H9 (cell line): ENCODE measurements at regions not wholly inside any gene's neighbourhood (a gene's known extent, or its start where the extent isn't known, plus 50 kb on each side); places are given as distances from the start of the nearest gene placed in this dataset.

Experiments used
- DNase-seq: peaks from one replicate; pipeline ENCODE4 v3.0.0-alpha.2; 2017
- H2AFZ ChIP-seq: one replicate; pipeline ENCODE4 v1.6.1; 2013; ENCODE audit warnings: mild to moderate bottlenecking, low read length, control low read depth, moderate library complexity
- H2AK5ac ChIP-seq: 2 replicates; pipeline ENCODE4 v1.6.1; 2013; ENCODE audit warnings: low read length, control low read depth, mixed read lengths; ENCODE audit not compliant: insufficient read length
- H2BK120ac ChIP-seq: one replicate; pipeline ENCODE4 v1.6.1; 2013; ENCODE audit warnings: low read depth, mild to moderate bottlenecking, low read length, control low read depth, inconsistent platforms; ENCODE audit not compliant: poor library complexity, severe bottlenecking
- H2BK12ac ChIP-seq: 2 replicates; pipeline ENCODE4 v1.6.1; 2013; ENCODE audit warnings: low read length, control low read depth, mixed read lengths, low read depth; ENCODE audit not compliant: insufficient read length
- H2BK15ac ChIP-seq: 2 replicates; pipeline ENCODE4 v1.6.1; 2013; ENCODE audit warnings: low read depth, low read length, control low read depth
- H2BK20ac ChIP-seq: one replicate; pipeline ENCODE4 v1.6.1; 2013; ENCODE audit warnings: low read depth, mild to moderate bottlenecking, low read length, control low read depth, inconsistent platforms; ENCODE audit not compliant: poor library complexity, severe bottlenecking
- H2BK5ac ChIP-seq: 2 replicates; pipeline ENCODE4 v1.6.1; 2013; ENCODE audit warnings: low read length, control low read depth, mixed read lengths; ENCODE audit not compliant: insufficient read length
- H3K14ac ChIP-seq: 2 replicates; pipeline ENCODE4 v1.6.1; 2013; ENCODE audit warnings: low read length, control low read depth; ENCODE audit not compliant: insufficient read depth
- H3K18ac ChIP-seq: 2 replicates; pipeline ENCODE4 v1.6.1; 2013; ENCODE audit warnings: low read depth, mild to moderate bottlenecking, mixed read lengths, low read length, control low read depth; ENCODE audit not compliant: insufficient read length
- H3K23ac ChIP-seq: 2 replicates; pipeline ENCODE4 v1.6.1; 2013; ENCODE audit warnings: low read length, control low read depth, mixed read lengths, low read depth; ENCODE audit not compliant: insufficient read length
- H3K23me2 ChIP-seq: 2 replicates; pipeline ENCODE4 v1.6.1; 2013; ENCODE audit warnings: low read depth, mild to moderate bottlenecking, mixed read lengths, low read length, control low read depth; ENCODE audit not compliant: insufficient read length, poor library complexity, severe bottlenecking
- H3K27ac ChIP-seq: 2 replicates; pipeline ENCODE4 v1.5.1; 2013; ENCODE audit warnings: low read length, control low read depth, mixed read lengths, low read depth; ENCODE audit not compliant: insufficient read length
- H3K27me3 ChIP-seq: 2 replicates; pipeline ENCODE4 v1.6.1; 2013; ENCODE audit warnings: low read length, control low read depth, inconsistent platforms; ENCODE audit not compliant: insufficient read depth
- H3K4ac ChIP-seq: 2 replicates; pipeline ENCODE4 v1.6.1; 2013; ENCODE audit warnings: low read depth, mild to moderate bottlenecking, control low read depth, inconsistent platforms, low read length, moderate library complexity
- H3K4me1 ChIP-seq: 2 replicates; pipeline ENCODE4 v1.6.1; 2013; ENCODE audit warnings: low read length, control low read depth, inconsistent platforms; ENCODE audit not compliant: insufficient read depth
- H3K4me2 ChIP-seq: 2 replicates; pipeline ENCODE4 v1.6.1; 2013; ENCODE audit warnings: low read length, control low read depth, mixed read lengths; ENCODE audit not compliant: insufficient read length, insufficient read depth
- H3K56ac ChIP-seq: 2 replicates; pipeline ENCODE4 v1.6.1; 2013; ENCODE audit warnings: low read depth, mild to moderate bottlenecking, mixed read lengths, low read length, control low read depth; ENCODE audit not compliant: insufficient read length
- H3K79me1 ChIP-seq: 2 replicates; pipeline ENCODE4 v1.6.1; 2013; ENCODE audit warnings: low read depth, mild to moderate bottlenecking, moderate library complexity, low read length, control low read depth, inconsistent platforms; ENCODE audit not compliant: insufficient read depth, poor library complexity, severe bottlenecking
- H3K79me2 ChIP-seq: 2 replicates; pipeline ENCODE4 v1.6.1; 2013; ENCODE audit warnings: low read length, control low read depth, inconsistent platforms; ENCODE audit not compliant: insufficient read depth
- H3K9ac ChIP-seq: 2 replicates; pipeline ENCODE4 v1.6.1; 2013; ENCODE audit warnings: low read length, control low read depth, mixed read lengths; ENCODE audit not compliant: insufficient read length; ENCODE audit errors: extremely low read depth
- H3K9me3 ChIP-seq: one replicate; pipeline ENCODE4 v1.6.1; 2013; ENCODE audit warnings: low read depth, low read length, inconsistent platforms; ENCODE audit not compliant: control insufficient read depth
- H3T11ph ChIP-seq: one replicate; pipeline ENCODE4 v1.6.1; 2013; ENCODE audit warnings: mild to moderate bottlenecking, low read length, control low read depth, inconsistent platforms
- H4K20me1 ChIP-seq: one replicate; pipeline ENCODE4 v1.6.1; 2013; ENCODE audit not compliant: control insufficient read depth, insufficient read length, insufficient read depth
- H4K5ac ChIP-seq: 2 replicates; pipeline ENCODE4 v1.6.1; 2013; ENCODE audit warnings: low read depth, mild to moderate bottlenecking, mixed read lengths, low read length, control low read depth; ENCODE audit not compliant: insufficient read length
- H4K8ac ChIP-seq: replicated peaks from 2 replicates; pipeline ENCODE4 v1.6.1; 2013; ENCODE audit warnings: low read length, control low read depth, mixed read lengths, low read depth; ENCODE audit not compliant: insufficient read length
- H4K91ac ChIP-seq: 2 replicates; pipeline ENCODE4 v1.6.1; 2013; ENCODE audit warnings: low read depth, mild to moderate bottlenecking, moderate library complexity, mixed read lengths, low read length, control low read depth; ENCODE audit not compliant: insufficient read length
- H3K27ac Mint-ChIP-seq, 3 experiments: 2 replicates in 2 of 3; 3 replicates in 1 of 3; pipeline ENCODE4 v1.8.0; 2020 to 2021; ENCODE audit warnings: mixed read lengths in 3 of 3, mild to moderate bottlenecking in 1 of 3, moderate library complexity in 1 of 3
- H3K27me3 Mint-ChIP-seq: 2 replicates; pipeline ENCODE4 v1.8.0; 2021; ENCODE audit warnings: low read depth, mild to moderate bottlenecking, moderate library complexity, mixed read lengths
- H3K36me3 Mint-ChIP-seq, 3 experiments: 2 replicates in 2 of 3; 3 replicates in 1 of 3; pipeline ENCODE4 v1.8.0; 2020 to 2021; ENCODE audit warnings: low read depth in 3 of 3, mixed read lengths in 3 of 3; ENCODE audit not compliant: insufficient read depth in 1 of 3
- H3K4me1 Mint-ChIP-seq, 2 experiments: 2 replicates each; pipeline ENCODE4 v1.8.0; 2020; ENCODE audit warnings: mixed read lengths in 2 of 2
- H3K4me3 Mint-ChIP-seq, 2 experiments: 2 replicates in 1 of 2; 3 replicates in 1 of 2; pipeline ENCODE4 v1.8.0; 2020 to 2021; ENCODE audit warnings: mild to moderate bottlenecking in 2 of 2, mixed read lengths in 2 of 2, moderate library complexity in 1 of 2
- H3K9me3 Mint-ChIP-seq, 2 experiments: 2 replicates in 1 of 2; 3 replicates in 1 of 2; pipeline ENCODE4 v1.8.0; 2020; ENCODE audit warnings: mild to moderate bottlenecking in 2 of 2, mixed read lengths in 2 of 2, moderate library complexity in 1 of 2
- WGBS: extraction: QIAGEN DNeasy Blood & Tissue Kit; methylation state at CpG from one replicate; pipeline ENCODE4 v1.1.7; 2013; ENCODE audit warnings: missing lambda C conversion rate, low lambda C conversion rate, mixed read lengths; ENCODE audit not compliant: insufficient read length; ENCODE audit errors: extremely low coverage; 5-methylcytosine and 5-hydroxymethylcytosine counted together
- TF ChIP-seq, protein P1 (sequence below): fragments of 200-600 bp; sonication (generic); conservative IDR thresholded peaks from 3 replicates; pipeline ENCODE4 v1.8.0; 2021; ENCODE audit warnings: antibody characterized with exemption, mild to moderate bottlenecking

DNA sequence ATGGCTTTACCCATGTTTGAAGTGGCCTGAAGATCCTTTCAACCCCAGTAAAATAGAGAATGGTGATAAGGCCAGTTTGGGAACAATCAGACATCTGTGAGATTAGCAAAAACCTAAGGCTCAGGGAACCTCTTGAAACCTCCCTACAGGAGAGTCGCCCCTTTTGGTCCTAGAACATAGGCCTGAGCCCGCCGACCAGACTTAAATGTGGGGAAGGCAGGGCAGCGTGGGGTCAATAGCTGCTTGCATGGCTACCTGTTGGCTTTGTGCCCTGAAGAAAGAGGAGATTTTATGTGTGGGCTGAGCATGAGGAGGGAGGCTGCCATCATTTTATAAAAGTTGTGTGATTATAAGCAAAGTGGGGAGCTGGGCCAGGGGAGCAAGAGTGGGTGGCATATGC is 97.6 kb upstream of the TBX20 start:
- Histone ChIP-seq H3T11ph (no peak overlapping the region), H3K23me2 (no peaks in the 10 kb centered on the region), H3K27ac (no peak overlapping the region), H3K4ac (no peak overlapping the region), H3K9ac (no peak overlapping the region), H2BK5ac (no peak overlapping the region), H3K18ac (no peak overlapping the region), H2AK5ac (no peak overlapping the region), H3K9me3 (no peaks in the 10 kb centered on the region), H3K4me2 (no peak overlapping the region), H4K8ac (no peak overlapping the region), H2AFZ (no peak overlapping the region), H2BK120ac (no peak overlapping the region), H2BK12ac (no peak overlapping the region), H3K56ac (no peak overlapping the region), H3K23ac (no peak overlapping the region), H2BK15ac (no peak overlapping the region), H3K79me1 (no peaks in the 10 kb centered on the region), H4K5ac (no peak overlapping the region), H2BK20ac (no peak overlapping the region), H3K79me2 (no peaks in the 10 kb centered on the region), H4K91ac (no peak overlapping the region), H3K14ac (no peak overlapping the region), H3K27me3 (no peaks in the 10 kb centered on the region), H3K4me1 (no peaks in the 10 kb centered on the region), H4K20me1 (no peaks in the 10 kb centered on the region)
- no peaks in the 10 kb centered on the region for H3K9me3 Mint-ChIP-seq
- no CpG with 5 or more reads among the region's 4 CpGs for WGBS
- H3K36me3 Mint-ChIP-seq: no peaks in the 10 kb centered on the region
- H3K4me1 Mint-ChIP-seq: peaks cover 7 to 12% of the 10 kb centered on the region in 2 experiments
- no peak overlapping the region for H3K27ac Mint-ChIP-seq
- TF ChIP-seq, protein P1, sequence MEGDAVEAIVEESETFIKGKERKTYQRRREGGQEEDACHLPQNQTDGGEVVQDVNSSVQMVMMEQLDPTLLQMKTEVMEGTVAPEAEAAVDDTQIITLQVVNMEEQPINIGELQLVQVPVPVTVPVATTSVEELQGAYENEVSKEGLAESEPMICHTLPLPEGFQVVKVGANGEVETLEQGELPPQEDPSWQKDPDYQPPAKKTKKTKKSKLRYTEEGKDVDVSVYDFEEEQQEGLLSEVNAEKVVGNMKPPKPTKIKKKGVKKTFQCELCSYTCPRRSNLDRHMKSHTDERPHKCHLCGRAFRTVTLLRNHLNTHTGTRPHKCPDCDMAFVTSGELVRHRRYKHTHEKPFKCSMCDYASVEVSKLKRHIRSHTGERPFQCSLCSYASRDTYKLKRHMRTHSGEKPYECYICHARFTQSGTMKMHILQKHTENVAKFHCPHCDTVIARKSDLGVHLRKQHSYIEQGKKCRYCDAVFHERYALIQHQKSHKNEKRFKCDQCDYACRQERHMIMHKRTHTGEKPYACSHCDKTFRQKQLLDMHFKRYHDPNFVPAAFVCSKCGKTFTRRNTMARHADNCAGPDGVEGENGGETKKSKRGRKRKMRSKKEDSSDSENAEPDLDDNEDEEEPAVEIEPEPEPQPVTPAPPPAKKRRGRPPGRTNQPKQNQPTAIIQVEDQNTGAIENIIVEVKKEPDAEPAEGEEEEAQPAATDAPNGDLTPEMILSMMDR: no peak
- no peaks in the 10 kb centered on the region; the same call in 1 of the 2 replicates for H3K27me3 Mint-ChIP-seq
- DNase-seq: no peak
- no peak overlapping the region for H3K4me3 Mint-ChIP-seq
